Adrenal gland (tissue), 9 donors: ENCODE measurements at regions not wholly inside any gene's neighbourhood (a gene's known extent, or its start where the extent isn't known, plus 50 kb on each side); places are given as distances from the start of the nearest gene placed in this dataset.

ENCODE experiments used
- DNase-seq, 7 donors: peaks; one replicate each; pipeline ENCODE4 v3.0.0-alpha.2; 2019 to 2020
- H3K27ac ChIP-seq, 5 donors: fragments of 200-600 bp; sonication (generic) in 4 of 5; 1 replicate in 3 of 5; 2 replicates in 2 of 5; pipeline versions ENCODE4 v1.5.1 to v1.8.0; 2016 to 2020; ENCODE audit warnings: mild to moderate bottlenecking in 1 of 5
- H3K27me3 ChIP-seq: fragments of 200-600 bp; 2 replicates; pipeline ENCODE4 v1.8.0; 2021
- H3K36me3 ChIP-seq, 2 donors: fragments of 200-600 bp; replicated peaks in 1 of 2; 1 replicate in 1 of 2; 2 replicates in 1 of 2; pipeline versions ENCODE4 v1.5.1 to v1.8.0; 2018 to 2022
- H3K4me1 ChIP-seq, 2 donors: fragments of 200-600 bp; replicated peaks in 1 of 2; 1 replicate in 1 of 2; 2 replicates in 1 of 2; pipeline versions ENCODE4 v1.5.1 to v1.8.0; 2018 to 2021
- H3K4me3 ChIP-seq, 4 donors: fragments of 200-600 bp; sonication (generic) in 3 of 4; one replicate each; pipeline ENCODE4 v1.5.1; 2016 to 2018
- H3K9me3 ChIP-seq, 3 donors: fragments of 200-600 bp; sonication (generic) in 1 of 3; replicated peaks in 1 of 3; 1 replicate in 2 of 3; 2 replicates in 1 of 3; pipeline versions ENCODE4 v1.5.1 to v1.8.0; 2016 to 2021
- POLR2A ChIP-seq, 2 donors: fragments of 450-650 bp; IDR thresholded peaks; one replicate each; pipeline ENCODE4 v1.6.1; 2017; ENCODE audit warnings: antibody characterized with exemption in 2 of 2, mild to moderate bottlenecking in 2 of 2, moderate library complexity in 1 of 2
- WGBS, 4 donors: extraction: QIAGEN DNeasy Blood & Tissue Kit in 2 of 4; methylation state at CpG; one replicate each; pipeline versions ENCODE4 v1.1.5 to v1.1.7; 2013 to 2017; 5-methylcytosine and 5-hydroxymethylcytosine counted together
- intact Hi-C, 2 donors: fragments of 100-400 bp; cut with DNase I; formaldehyde crosslinking; loops; one replicate each; pipeline versions ENCODE4 v1.14.1 to v1.15.0; 2022 to 2023
- TF ChIP-seq, protein P1 (sequence below), 6 experiments: fragments of 450-650 bp in 4 of 6; fragments of 200-600 bp in 2 of 6; sonication (generic) in 1 of 6; IDR thresholded peaks; 1 replicate in 5 of 6; 2 replicates in 1 of 6; pipeline versions ENCODE4 v1.5.1 to v1.8.0; 2016 to 2021; ENCODE audit warnings: antibody characterized with exemption in 6 of 6, mild to moderate bottlenecking in 2 of 6, moderate library complexity in 1 of 6
- donor health status: healthy with polysubstance abuse.
- donor health status: Bipolar disorder and iron deficiency.
- donor health status: DM: yes; HTN: yes; CAD: no.
- donor health status: DM: no; HTN: no; CAD: no.
- donor health status: DM: no; HTN: no; CAD: no.

- Histone ChIP-seq H3K4me3 (no peak overlapping the region), H3K27ac (no peak overlapping the region), H3K4me1 (peaks cover 0 to 10% of the 10 kb centered on the region in 2 donors), H3K9me3 (no peaks in the 10 kb centered on the region), H3K36me3 (no peaks in the 10 kb centered on the region), H3K27me3 (no peaks in the 10 kb centered on the region)
- intact Hi-C loops = no loop called here
- TF ChIP-seq, protein P1, sequence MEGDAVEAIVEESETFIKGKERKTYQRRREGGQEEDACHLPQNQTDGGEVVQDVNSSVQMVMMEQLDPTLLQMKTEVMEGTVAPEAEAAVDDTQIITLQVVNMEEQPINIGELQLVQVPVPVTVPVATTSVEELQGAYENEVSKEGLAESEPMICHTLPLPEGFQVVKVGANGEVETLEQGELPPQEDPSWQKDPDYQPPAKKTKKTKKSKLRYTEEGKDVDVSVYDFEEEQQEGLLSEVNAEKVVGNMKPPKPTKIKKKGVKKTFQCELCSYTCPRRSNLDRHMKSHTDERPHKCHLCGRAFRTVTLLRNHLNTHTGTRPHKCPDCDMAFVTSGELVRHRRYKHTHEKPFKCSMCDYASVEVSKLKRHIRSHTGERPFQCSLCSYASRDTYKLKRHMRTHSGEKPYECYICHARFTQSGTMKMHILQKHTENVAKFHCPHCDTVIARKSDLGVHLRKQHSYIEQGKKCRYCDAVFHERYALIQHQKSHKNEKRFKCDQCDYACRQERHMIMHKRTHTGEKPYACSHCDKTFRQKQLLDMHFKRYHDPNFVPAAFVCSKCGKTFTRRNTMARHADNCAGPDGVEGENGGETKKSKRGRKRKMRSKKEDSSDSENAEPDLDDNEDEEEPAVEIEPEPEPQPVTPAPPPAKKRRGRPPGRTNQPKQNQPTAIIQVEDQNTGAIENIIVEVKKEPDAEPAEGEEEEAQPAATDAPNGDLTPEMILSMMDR (IDR thresholded peaks at IDR 0.05) = no peak
- no peak for TF ChIP-seq POLR2A (IDR thresholded peaks at IDR 0.05)
- DNase-seq = no peak
Measured at GRCh38 chr11:112615891-112616290, 345.3 kb upstream of the NCAM1 start.

- H3K4me1 ChIP-seq = peaks cover 0 to 10% of the 10 kb centered on the region in 2 donors
- intact Hi-C loops = no loop called here
- no peaks in the 10 kb centered on the region for H3K9me3 ChIP-seq
- H3K36me3 ChIP-seq = no peaks in the 10 kb centered on the region
- WGBS, 4 donors = 83 to 93% (median 86%) methylated on average over 4 of the region's 4 CpGs
- no peaks in the 10 kb centered on the region for H3K27me3 ChIP-seq
- H3K27ac ChIP-seq = no peak overlapping the region
- no peak for DNase-seq
- no peak overlapping the region for H3K4me3 ChIP-seq
- TF ChIP-seq, protein P1 (IDR thresholded peaks at IDR 0.05) = no peak
- TF ChIP-seq POLR2A (IDR thresholded peaks at IDR 0.05) = no peak
Measured at GRCh38 chr11:112616327-112617097, 344.7 kb upstream of the NCAM1 start.

DNA sequence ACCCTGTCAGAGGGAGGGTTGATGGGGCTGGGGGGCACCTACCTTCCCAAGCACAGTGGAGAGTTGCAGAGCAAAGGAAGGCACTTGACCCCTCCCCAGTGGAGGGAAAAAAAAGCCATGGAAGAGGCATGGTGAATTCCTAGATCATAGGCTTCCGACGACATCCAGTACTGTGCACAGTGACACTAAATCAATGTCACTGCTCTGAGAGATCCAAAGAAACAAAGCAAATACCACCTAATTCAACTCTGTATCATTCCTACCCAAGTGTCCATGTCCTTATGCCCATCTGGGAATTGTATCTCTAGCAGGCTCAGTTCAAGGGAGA lies 344.2 kb upstream of the NCAM1 start:
- H3K27ac ChIP-seq = no peak overlapping the region
- DNase-seq = no peak
- intact Hi-C loops = no loop called here
- H3K9me3 ChIP-seq = no peaks in the 10 kb centered on the region
- H3K36me3 ChIP-seq = no peaks in the 10 kb centered on the region
- no peak for TF ChIP-seq POLR2A (IDR thresholded peaks at IDR 0.05)
- TF ChIP-seq, protein P1 (IDR thresholded peaks at IDR 0.05) = no peak
- no peaks in the 10 kb centered on the region for H3K27me3 ChIP-seq
- WGBS, 4 donors = 64 to 94% (median 80%) methylated on average over 2 of the region's 2 CpGs
- peaks cover 0 to 10% of the 10 kb centered on the region in 2 donors for H3K4me1 ChIP-seq
- no peak overlapping the region for H3K4me3 ChIP-seq

- no peak for TF ChIP-seq POLR2A (IDR thresholded peaks at IDR 0.05)
- TF ChIP-seq, protein P1 (IDR thresholded peaks at IDR 0.05) = no peak
- 72 to 81% (median 77%) methylated on average over 11 to 13 of the region's 13 CpGs for WGBS, 4 donors
- DNase-seq = no peak
- Histone ChIP-seq H3K36me3 (no peaks in the 10 kb centered on the region), H3K27ac (no peak overlapping the region), H3K9me3 (no peaks in the 10 kb centered on the region), H3K4me1 (peaks cover 0 to 5% of the 10 kb centered on the region in 2 donors), H3K4me3 (no peak overlapping the region), H3K27me3 (no peaks in the 10 kb centered on the region)
- intact Hi-C loops = no loop called here
Measured at GRCh38 chr11:112617977-112618826, 343.0 kb upstream of the NCAM1 start.
